Tibial nerve (tissue), 4 donors: ENCODE measurements at regions not wholly inside any gene's neighbourhood (a gene's known extent, or its start where the extent isn't known, plus 50 kb on each side); places are given as distances from the start of the nearest gene placed in this dataset.

Experiments used
- EP300 ChIP-seq, 2 donors: sonication (generic); formaldehyde crosslinking; IDR thresholded peaks; one replicate each; pipeline ENCODE4 v1.6.1; 2017; ENCODE audit warnings: antibody characterized with exemption in 2 of 2, mild to moderate bottlenecking in 1 of 2
- TF ChIP-seq, protein P1 (sequence below), 5 experiments: fragments of 200-600 bp in 3 of 5; fragments of 450-650 bp in 2 of 5; sonication (generic) in 3 of 5; IDR thresholded peaks; one replicate each; pipeline ENCODE4 v1.5.1; 2016 to 2019; ENCODE audit warnings: antibody characterized with exemption in 5 of 5, mild to moderate bottlenecking in 3 of 5, moderate library complexity in 2 of 5

DNA sequence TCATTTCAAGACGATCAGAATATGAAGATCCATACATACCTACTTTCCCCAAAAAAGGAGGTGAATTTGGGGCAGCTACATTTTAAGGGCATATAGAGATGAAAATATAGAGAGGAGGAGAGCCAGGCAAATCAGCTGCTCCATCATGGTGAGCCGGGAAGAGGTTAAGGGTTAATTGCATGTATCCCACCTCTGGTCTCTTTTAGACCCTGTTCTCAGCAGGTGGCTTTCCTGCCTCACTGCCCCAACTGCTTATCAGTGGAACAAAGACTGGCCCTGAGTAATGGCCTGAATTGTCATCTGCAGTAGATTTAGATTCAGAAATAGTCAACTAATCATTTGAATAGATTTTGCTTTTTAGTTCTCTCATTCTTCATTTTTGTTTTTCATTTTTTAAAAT, 206.6 kb downstream of the SPRY2 start:
- TF ChIP-seq, protein P1, sequence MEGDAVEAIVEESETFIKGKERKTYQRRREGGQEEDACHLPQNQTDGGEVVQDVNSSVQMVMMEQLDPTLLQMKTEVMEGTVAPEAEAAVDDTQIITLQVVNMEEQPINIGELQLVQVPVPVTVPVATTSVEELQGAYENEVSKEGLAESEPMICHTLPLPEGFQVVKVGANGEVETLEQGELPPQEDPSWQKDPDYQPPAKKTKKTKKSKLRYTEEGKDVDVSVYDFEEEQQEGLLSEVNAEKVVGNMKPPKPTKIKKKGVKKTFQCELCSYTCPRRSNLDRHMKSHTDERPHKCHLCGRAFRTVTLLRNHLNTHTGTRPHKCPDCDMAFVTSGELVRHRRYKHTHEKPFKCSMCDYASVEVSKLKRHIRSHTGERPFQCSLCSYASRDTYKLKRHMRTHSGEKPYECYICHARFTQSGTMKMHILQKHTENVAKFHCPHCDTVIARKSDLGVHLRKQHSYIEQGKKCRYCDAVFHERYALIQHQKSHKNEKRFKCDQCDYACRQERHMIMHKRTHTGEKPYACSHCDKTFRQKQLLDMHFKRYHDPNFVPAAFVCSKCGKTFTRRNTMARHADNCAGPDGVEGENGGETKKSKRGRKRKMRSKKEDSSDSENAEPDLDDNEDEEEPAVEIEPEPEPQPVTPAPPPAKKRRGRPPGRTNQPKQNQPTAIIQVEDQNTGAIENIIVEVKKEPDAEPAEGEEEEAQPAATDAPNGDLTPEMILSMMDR (IDR thresholded peaks at IDR 0.05): no peak
- TF ChIP-seq EP300 (IDR thresholded peaks at IDR 0.05): no peak
